ENCODE measurements at regions not wholly inside any gene's neighbourhood (a gene's known extent, or its start where the extent isn't known, plus 50 kb on each side); places are given as distances from the start of the nearest gene placed in this dataset.

DNA sequence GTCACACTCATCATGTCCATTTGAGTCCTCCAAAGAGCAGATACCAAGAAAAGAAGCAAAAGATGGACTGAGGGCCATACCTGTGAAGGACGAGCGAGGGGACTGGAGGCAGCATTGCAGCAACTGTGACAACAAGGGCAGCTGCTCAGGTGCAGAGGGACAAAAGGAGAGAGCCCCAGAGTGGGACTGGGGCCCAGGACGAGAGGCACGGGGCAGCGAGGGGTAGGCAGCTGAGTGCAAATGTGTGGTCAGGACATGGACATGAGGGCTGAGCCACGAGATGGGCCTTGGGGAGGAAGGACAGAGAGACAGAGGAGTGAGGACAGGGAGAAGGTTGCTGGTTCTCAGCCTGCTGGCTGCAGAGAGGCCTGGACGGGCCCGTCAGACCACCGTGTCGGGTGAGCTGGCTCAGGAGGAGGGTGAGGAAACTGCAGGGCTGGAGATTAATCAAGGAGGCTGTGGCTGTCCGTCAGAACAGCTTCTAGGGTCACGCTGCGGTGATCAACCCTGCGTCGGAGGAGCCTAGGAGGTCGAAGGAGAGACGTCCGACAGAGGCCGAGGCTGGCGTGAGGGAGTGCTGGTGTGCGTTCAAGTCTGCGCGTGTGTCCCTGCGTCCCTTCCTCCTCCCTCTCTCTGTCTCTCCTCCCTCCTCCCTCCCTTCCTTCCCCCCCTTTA lies 206.8 kb upstream of the HDAC4 start:
- TF ChIP-seq, protein P1, sequence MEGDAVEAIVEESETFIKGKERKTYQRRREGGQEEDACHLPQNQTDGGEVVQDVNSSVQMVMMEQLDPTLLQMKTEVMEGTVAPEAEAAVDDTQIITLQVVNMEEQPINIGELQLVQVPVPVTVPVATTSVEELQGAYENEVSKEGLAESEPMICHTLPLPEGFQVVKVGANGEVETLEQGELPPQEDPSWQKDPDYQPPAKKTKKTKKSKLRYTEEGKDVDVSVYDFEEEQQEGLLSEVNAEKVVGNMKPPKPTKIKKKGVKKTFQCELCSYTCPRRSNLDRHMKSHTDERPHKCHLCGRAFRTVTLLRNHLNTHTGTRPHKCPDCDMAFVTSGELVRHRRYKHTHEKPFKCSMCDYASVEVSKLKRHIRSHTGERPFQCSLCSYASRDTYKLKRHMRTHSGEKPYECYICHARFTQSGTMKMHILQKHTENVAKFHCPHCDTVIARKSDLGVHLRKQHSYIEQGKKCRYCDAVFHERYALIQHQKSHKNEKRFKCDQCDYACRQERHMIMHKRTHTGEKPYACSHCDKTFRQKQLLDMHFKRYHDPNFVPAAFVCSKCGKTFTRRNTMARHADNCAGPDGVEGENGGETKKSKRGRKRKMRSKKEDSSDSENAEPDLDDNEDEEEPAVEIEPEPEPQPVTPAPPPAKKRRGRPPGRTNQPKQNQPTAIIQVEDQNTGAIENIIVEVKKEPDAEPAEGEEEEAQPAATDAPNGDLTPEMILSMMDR (conservative IDR thresholded peaks at IDR 0.05 in 1 of 2, IDR thresholded peaks at IDR 0.05 in 1 of 2; ENCODE audit: low read depth in 1 of 2, low read length in 2 of 2), result no peak
- TF ChIP-seq EZH2 (IDR thresholded peaks at IDR 0.05; ENCODE audit: low read length, missing control alignments), result no peak
